ENCODE measurements at regions not wholly inside any gene's neighbourhood (a gene's known extent, or its start where the extent isn't known, plus 50 kb on each side); places are given as distances from the start of the nearest gene placed in this dataset.

GRCh38 chr19:29318581-29318980 lies 105.6 kb upstream of the UQCRFS1 start:
- TF ChIP-seq, protein P1, sequence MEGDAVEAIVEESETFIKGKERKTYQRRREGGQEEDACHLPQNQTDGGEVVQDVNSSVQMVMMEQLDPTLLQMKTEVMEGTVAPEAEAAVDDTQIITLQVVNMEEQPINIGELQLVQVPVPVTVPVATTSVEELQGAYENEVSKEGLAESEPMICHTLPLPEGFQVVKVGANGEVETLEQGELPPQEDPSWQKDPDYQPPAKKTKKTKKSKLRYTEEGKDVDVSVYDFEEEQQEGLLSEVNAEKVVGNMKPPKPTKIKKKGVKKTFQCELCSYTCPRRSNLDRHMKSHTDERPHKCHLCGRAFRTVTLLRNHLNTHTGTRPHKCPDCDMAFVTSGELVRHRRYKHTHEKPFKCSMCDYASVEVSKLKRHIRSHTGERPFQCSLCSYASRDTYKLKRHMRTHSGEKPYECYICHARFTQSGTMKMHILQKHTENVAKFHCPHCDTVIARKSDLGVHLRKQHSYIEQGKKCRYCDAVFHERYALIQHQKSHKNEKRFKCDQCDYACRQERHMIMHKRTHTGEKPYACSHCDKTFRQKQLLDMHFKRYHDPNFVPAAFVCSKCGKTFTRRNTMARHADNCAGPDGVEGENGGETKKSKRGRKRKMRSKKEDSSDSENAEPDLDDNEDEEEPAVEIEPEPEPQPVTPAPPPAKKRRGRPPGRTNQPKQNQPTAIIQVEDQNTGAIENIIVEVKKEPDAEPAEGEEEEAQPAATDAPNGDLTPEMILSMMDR (IDR thresholded peaks at IDR 0.05; ENCODE audit: insufficient read depth, low read length, poor library complexity, severe bottlenecking), result no peak

GRCh38 chr19:29320086-29320485 lies 107.1 kb upstream of the UQCRFS1 start:
- DNase-seq (ENCODE audit: extremely low read depth, insufficient read length), result no peak
- H3K27me3 ChIP-seq (replicated peaks; ENCODE audit: control insufficient read depth, insufficient read depth, low read length), result no peaks in the 10 kb centered on the region; the same call in none of the 2 replicates
- TF ChIP-seq, protein P1 (IDR thresholded peaks at IDR 0.05; ENCODE audit: insufficient read depth, low read length, poor library complexity, severe bottlenecking), result no peak

More at GRCh38 chr19:29318581-29318980, 105.6 kb upstream of the UQCRFS1 start:
- no peak overlapping the region for H3K4me3 ChIP-seq (replicated peaks; ENCODE audit: low read depth, low read length)
- H3K27me3 ChIP-seq (replicated peaks; ENCODE audit: control insufficient read depth, insufficient read depth, low read length), result no peaks in the 10 kb centered on the region; the same call in none of the 2 replicates
- no peak for DNase-seq (ENCODE audit: extremely low read depth, insufficient read length)
- no peaks in the 10 kb centered on the region for H3K36me3 ChIP-seq (ENCODE audit: control insufficient read depth, insufficient read depth, low read length)

DNA sequence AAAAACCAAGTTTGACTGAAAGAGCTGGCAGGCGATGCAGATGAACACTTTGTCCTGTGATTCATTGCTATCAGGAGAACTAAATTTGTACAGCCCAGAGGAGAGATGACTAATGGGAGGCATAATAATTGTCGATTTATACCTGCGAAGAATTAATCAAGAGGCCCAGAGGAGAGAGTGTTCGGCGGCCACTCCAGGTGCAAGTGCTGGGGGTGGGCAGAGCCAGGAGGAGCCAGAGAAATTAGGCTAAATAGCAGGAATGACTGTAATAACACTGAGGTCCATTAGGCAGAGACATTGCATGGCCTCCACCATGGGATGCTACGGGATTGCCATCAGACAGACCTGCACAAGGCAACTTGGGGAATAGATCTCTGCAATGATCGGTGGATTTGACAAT lies 107.7 kb upstream of the UQCRFS1 start:
- Histone ChIP-seq H3K4me3 (replicated peaks; ENCODE audit: low read depth, low read length) (no peak overlapping the region), H3K36me3 (ENCODE audit: control insufficient read depth, insufficient read depth, low read length) (no peaks in the 10 kb centered on the region), H3K27me3 (replicated peaks; ENCODE audit: control insufficient read depth, insufficient read depth, low read length) (no peaks in the 10 kb centered on the region; the same call in none of the 2 replicates)
- TF ChIP-seq, protein P1 (IDR thresholded peaks at IDR 0.05; ENCODE audit: insufficient read depth, low read length, poor library complexity, severe bottlenecking), result no peak
- DNase-seq (ENCODE audit: extremely low read depth, insufficient read length), result no peak

More at GRCh38 chr19:29320086-29320485, 107.1 kb upstream of the UQCRFS1 start:
- Histone ChIP-seq H3K36me3 (ENCODE audit: control insufficient read depth, insufficient read depth, low read length) (no peaks in the 10 kb centered on the region), H3K4me3 (replicated peaks; ENCODE audit: low read depth, low read length) (no peak overlapping the region)

- TF ChIP-seq, protein P1 (IDR thresholded peaks at IDR 0.05; ENCODE audit: insufficient read depth, low read length, poor library complexity, severe bottlenecking), result no peak
- Histone ChIP-seq H3K27me3 (replicated peaks; ENCODE audit: control insufficient read depth, insufficient read depth, low read length) (no peaks in the 10 kb centered on the region; the same call in none of the 2 replicates), H3K4me3 (replicated peaks; ENCODE audit: low read depth, low read length) (no peak overlapping the region), H3K36me3 (ENCODE audit: control insufficient read depth, insufficient read depth, low read length) (no peaks in the 10 kb centered on the region)
- no peak for DNase-seq (ENCODE audit: extremely low read depth, insufficient read length)
These were observed 108.2 kb upstream of the UQCRFS1 start for GRCh38 chr19:29321116-29321515.

DNA sequence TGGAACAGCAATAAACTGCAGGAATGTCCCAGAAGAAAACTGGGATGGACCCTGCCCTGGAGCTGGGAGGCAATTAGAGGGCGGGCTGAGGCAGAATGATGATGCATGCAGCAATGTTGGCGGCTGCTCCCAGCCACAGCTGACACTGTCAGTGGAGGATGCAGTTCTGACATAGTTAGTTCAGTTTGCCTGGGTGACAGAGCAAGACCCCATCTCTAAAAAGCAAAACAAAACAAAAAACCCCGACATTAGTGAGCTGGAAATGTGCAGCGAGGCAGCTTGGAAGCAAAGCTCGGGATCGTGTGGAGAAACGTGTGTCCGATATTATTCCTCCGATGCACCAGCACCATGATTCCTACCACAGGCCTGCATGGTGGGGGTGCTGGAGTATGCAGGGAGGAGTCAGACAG lies 110.1 kb upstream of the UQCRFS1 start:
- TF ChIP-seq, protein P1 (IDR thresholded peaks at IDR 0.05; ENCODE audit: insufficient read depth, low read length, poor library complexity, severe bottlenecking), result no peak
- Histone ChIP-seq H3K27me3 (replicated peaks; ENCODE audit: control insufficient read depth, insufficient read depth, low read length) (no peaks in the 10 kb centered on the region; the same call in none of the 2 replicates), H3K4me3 (replicated peaks; ENCODE audit: low read depth, low read length) (no peak overlapping the region), H3K36me3 (ENCODE audit: control insufficient read depth, insufficient read depth, low read length) (no peaks in the 10 kb centered on the region)
- DNase-seq (ENCODE audit: extremely low read depth, insufficient read length), result no peak
